NOMO-1 (cell line): ENCODE measurements at regions not wholly inside any gene's neighbourhood (a gene's known extent, or its start where the extent isn't known, plus 50 kb on each side); places are given as distances from the start of the nearest gene placed in this dataset.

Source experiments
- DNase-seq, 2 experiments: peaks; one replicate each; lab custom pipeline; 2025; ENCODE audit not compliant: unreplicated experiment in 2 of 2; lab: John Stamatoyannopoulos, UW

DNA sequence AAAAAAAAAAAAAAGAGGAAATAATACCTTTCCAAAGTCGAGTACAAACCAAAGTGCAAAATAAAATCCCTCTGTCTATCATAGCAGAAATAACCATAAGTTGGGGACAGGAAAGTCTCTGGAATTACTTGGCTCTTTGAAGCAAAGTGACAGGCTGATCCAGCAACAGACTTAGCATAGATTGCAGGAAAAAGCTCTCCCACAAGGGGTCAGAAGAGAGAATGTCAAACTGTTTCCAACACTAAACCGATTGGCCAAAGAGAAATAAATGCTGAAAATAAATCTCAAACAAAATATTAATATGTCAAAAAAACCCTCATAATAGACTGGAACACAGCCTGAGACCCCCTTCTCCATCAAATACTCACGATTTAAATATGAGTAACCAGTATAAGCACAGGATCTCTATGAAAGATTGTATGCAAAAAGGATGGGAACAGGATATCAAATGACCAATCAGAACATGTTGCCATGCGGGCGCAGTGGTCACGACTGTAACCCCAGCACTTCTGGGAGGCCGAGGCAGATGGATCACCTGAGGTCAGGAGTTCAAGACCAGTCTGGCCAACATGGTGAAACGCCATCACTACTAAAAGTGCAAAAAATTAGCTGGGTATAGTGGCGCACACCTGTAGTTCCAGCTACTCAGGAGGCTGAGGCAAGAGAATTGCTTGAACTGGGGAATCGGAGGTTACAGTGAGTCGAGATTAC is 1000.7 kb upstream of the LRRN3 start:
- no peak for DNase-seq

DNA sequence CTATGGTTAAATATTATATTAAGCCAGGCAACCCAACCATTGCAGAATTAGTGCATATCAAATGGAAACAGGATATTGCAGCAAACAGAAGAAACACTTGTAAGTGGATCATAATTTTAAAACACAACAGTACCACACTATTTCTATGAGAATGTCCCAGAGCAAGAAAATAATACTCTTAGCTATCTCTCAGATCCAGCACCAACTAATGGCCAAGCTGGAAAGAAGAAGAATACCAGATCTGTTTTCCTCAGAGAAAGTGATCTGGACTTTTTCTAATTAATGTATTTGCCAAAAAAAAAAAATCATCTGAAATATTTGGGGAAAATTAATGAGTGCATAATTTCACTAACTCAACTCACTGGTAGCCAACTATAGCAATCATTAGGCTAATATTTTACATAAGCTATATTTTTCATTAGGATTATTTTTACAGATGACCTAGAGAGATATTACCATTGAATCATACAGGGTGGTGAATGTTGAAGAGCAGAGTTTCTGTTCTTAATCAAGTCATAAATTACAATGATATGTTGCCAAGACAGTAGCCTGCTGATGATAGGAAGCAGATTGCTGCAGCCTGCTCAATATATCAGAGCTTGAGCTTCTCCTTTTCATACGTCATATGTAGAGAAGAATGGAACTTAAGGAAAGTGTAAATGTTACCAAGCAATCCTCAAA is 995.4 kb upstream of the LRRN3 start:
- no peak for DNase-seq

DNA sequence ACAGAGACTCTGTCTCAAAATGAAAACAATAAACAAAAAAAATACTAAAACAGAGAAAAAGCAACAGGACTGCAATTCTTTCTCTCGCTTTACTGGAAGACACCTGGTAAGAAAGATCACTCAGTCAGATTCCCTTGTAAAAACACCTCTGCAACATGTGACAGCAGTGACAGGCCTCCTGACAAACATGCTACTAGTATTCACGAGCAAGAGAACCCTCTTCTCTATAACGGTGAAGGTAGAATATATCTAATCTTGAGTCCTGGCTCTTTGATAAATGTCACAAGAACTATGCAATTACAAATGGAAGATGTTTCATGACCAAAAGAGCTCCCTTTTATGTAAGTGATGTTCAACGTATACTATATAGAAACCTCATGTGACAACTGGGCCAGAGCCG is 986.7 kb upstream of the LRRN3 start:
- no peak for DNase-seq

DNA sequence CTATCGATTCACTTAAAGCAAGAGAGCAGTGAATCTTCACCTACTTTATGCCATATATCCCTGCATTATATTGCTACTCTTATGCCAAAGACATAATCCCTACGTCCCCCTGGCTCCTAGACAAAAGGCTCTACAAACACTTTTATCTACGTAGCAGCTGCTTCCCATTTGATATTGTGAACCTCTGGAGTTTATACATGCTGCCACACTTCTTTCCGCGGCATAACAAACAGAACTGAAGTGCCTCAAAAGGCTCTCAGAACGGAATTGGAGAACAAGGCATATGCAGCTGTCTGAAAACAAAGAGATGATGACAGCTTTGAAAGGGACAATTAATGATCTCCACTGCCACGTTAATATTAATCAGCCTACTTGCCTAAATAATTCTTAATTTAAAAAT is 985.6 kb upstream of the LRRN3 start:
- DNase-seq, result no peak

- no peak for DNase-seq
These were observed 985.1 kb upstream of the LRRN3 start for GRCh38 chr7:110105840-110106239.

DNA sequence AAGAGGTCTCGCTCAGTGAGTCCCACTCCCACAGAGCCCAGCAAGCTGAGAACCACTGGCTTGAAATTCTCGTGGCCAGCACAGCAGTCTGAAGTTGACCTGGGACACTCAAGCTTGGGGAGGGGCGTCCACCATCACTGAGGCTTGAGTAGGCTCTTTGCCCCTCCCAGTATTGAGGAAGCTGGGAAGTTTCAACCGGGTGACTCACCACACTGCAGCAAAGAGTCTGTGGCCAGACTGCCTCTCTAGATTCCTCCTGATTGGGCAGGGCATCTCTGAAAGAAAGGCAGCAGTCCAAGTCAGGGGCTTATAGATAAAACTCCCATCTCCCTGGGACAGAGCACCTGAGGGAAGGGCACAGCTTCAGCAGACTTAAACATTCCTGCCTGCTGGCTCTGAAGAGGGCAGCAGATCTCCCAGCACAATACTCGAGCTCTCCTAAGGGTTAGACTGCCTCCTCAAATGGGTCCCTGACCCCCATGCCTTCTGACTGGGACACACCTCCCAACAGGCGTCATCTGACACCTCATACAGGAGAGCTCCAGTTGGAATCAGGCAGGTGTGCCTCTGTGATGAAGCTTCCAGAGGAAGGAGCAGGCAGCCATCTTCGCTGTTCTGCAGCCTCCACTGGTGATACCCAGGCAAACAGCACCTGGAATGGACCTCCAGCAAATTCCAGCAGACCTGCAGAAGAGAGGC is 970.9 kb upstream of the LRRN3 start:
- DNase-seq, result no peak

GRCh38 chr7:110129159-110129558 is 961.8 kb upstream of the LRRN3 start:
- DNase-seq, result no peak

- no peak for DNase-seq
These were observed 960.3 kb upstream of the LRRN3 start for GRCh38 chr7:110130669-110131068.

GRCh38 chr7:110131344-110131743 is 959.6 kb upstream of the LRRN3 start:
- DNase-seq, result no peak

DNA sequence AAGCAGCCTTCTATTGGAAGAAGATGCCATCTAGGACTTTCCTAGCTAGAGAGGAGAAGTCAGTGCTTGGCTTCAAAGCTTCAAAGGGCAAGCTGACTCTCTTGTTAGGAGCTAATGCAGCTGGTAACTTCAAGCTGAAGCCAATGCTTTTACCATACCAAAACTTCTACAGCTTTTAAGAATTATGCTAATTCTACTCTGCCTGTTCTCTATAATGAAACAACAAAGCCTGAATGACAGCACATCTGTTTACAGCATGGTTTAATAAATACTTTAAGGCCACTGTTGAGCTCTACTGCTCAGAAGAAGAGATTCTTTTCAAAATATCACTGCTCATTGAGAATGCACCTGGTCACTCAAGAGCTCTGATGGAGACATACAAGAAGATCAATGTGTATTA is 951.9 kb upstream of the LRRN3 start:
- DNase-seq, result no peak

GRCh38 chr7:110142939-110143526 is 947.9 kb upstream of the LRRN3 start:
- DNase-seq, result no peak

DNA sequence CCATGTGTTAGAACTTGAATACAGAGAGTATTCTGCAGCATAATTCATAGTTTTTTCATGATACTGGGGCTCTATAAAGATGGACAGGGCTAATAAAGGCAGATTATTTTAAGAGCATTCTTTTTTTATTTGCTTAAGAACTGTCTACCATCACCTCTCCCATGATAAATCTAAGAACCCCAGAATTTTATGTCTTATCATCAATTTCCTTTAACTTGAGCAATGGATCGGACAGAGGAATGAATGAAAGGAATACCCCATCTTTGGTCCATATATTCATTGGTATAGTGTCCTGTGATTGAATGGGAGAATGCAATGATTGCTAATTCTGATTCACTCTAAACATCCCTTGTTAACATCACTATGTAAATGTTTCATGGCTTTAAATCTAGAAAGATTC is 946.3 kb upstream of the LRRN3 start:
- DNase-seq, result no peak

DNA sequence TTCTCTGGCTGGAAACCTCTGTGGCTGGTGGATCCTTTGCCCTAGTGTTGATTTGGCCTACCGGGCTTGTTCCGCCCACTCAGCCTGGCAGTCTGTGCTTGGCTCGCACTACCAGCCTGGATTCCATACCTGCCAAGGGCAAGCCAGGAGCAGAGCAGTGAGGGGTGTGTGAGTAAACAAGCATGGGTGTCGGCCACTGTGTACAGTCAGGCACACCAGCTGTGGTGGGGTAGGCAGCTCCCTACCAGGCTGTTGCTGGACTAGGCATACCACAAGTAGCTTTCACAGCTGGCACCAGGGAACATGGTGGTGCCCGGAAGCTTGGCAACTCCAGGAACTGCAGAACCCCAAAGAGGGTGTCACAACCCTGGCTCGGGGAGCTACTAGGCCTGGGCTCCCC is 942.9 kb upstream of the LRRN3 start:
- no peak for DNase-seq

- no peak for DNase-seq
These were observed 937.7 kb upstream of the LRRN3 start for GRCh38 chr7:110153222-110153621.

DNA sequence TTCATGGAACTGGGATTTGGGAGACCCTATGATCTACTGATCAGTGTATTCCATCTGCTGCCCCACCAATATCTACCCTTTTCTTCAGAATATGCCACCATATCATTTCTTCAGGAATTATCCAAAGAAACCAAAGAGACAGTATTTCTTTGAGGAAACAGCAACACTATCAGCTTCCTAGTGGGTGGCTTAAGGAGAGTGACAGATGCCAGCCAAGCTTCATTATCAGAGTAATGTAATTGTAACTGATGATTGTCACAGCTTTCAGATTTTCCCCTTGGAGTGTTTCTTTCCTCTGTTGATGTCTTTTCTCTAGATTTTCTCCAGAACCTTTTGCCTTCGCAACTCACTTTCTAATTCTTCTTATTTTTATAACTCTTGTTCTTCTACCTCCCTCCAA is 934.4 kb upstream of the LRRN3 start:
- no peak for DNase-seq

GRCh38 chr7:110157631-110158362 is 933.1 kb upstream of the LRRN3 start:
- no peak for DNase-seq

DNA sequence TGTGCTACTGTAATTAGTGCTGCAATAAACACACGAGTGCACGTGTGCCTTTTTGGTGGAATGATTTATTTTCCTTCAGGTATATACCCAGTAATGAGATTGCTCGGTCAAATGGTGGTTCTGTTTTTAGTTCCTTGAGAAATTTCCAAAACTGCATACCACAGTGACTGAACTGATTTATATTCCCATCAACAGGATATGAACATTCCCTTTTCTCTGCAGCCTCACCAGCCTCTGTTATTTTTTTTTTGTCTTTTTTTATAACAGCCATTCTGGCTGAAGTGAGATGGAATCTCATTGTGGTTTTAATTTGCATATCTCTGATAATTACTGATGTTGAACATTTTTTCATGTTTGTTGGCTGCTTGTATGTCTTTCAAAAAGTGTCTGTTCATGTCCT is 922.9 kb upstream of the LRRN3 start:
- DNase-seq, result no peak

- DNase-seq, result no peak
These were observed 920.1 kb upstream of the LRRN3 start for GRCh38 chr7:110170841-110171240.

DNA sequence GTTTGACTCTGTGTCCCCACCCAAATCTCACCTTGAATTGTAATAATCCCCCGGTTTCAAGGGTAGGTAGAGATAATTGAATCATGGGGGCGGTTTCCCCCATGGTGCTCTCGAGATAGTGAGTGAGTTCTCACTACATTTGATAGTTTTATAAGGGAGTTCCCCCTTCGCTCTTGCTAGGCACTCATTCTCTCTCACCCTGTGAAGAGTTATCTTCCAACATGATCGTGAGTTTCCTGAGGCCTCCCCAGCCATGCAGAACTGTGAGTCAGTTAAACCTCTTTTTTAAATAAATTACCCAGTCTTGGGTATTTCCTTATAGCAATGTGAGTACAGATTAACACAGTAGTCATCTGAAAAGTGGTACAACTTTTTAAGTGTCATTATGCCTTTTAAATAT is 913.5 kb upstream of the LRRN3 start:
- DNase-seq, result no peak

DNA sequence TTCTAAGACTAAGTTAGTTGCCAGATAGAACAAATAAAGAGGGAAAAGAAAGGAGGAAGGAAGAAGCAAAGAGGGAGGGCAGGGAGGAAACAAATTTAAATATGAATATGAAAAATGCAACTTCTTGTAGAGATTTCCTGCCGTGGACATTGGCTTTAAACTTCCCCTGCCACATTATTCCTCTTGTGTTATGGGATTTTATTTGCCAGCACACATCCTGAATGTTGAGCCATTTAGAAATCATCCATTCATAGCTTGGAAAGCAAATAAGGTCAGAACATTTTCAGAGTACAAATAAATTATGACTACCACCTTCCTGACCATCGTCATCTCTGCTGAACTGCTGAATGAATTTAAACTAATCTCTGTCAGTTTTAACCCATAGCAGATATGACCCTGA is 911.9 kb upstream of the LRRN3 start:
- DNase-seq, result no peak

DNA sequence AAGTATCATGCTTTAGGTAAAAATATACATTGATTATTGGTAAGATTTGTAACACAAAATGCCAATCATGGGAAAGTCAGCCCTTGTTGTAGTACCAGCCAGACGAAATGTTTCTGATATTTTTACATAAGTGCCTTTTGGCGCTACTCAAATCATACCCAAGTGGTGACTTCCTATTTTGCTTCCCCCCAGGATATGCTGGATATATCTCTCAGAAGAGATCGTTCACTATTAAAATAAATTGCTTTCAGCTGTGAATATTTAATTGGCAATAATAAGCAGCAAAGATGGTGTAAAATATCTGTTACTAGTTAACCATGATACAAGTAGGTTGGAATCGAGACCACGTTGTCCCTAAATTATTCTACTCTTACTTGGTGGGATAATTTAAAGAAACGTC is 909.2 kb upstream of the LRRN3 start:
- DNase-seq, result no peak
